ENCODE measurements at regions not wholly inside any gene's neighbourhood (a gene's known extent, or its start where the extent isn't known, plus 50 kb on each side); places are given as distances from the start of the nearest gene placed in this dataset.

DNA sequence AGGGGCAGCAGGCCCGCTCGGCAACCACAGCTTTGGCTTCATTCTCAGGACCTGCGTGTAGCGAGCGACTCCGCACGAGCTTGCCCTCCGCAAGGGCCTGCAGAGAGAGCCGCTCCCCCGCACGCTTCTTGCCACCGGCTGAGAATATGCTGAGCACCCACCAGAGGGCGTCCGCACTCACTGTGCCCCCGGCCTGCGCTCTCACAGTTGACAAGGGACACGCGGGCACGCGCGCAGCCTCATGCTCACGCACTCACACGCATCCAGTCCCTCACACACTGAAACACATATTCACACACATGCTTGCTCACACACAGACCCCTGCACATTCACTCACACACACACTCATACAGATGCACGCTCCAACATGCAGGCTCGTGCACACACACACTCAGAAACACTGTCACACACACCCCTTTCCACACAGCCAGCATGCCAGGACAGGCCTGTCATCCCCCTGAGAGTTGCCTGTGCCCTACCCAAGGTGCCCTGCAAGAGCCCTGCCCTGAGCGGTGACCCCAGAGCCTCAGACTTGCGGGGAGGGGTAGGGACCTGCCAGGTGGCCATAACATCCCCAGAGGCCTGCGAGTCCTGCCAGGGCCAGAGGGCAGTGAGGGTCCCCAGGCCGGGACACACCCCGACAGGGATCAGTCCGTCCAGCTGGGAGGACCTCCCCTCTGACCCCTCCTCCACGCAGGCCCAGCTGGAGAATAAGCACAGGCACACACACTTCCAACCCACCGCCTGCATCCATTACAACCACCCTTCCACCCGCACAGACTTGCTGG, 174.1 kb downstream of the BMP7 start:
- TF ChIP-seq EZH2phosphoT487 (IDR thresholded peaks at IDR 0.05; ENCODE audit: borderline replicate concordance) (no peak), POLR2AphosphoS5 (IDR thresholded peaks at IDR 0.05; ENCODE audit: low read depth, low read length) (no peak), JUND (IDR thresholded peaks at IDR 0.05) (no peak), MAX (IDR thresholded peaks at IDR 0.05) (peak; percentile 80), POLR2A (IDR thresholded peaks at IDR 0.05; ENCODE audit: borderline replicate concordance, extremely low read depth, insufficient read depth, insufficient read length) (no peak), EZH2 (IDR thresholded peaks at IDR 0.05) (no peak), RAD21 (IDR thresholded peaks at IDR 0.05; ENCODE audit: low read depth) (peak; percentile 86), TCF7L2 (IDR thresholded peaks at IDR 0.05; ENCODE audit: borderline replicate concordance, extremely low read depth, insufficient read depth, insufficient read length) (peak; percentile 19)
- TF ChIP-seq, protein P1, sequence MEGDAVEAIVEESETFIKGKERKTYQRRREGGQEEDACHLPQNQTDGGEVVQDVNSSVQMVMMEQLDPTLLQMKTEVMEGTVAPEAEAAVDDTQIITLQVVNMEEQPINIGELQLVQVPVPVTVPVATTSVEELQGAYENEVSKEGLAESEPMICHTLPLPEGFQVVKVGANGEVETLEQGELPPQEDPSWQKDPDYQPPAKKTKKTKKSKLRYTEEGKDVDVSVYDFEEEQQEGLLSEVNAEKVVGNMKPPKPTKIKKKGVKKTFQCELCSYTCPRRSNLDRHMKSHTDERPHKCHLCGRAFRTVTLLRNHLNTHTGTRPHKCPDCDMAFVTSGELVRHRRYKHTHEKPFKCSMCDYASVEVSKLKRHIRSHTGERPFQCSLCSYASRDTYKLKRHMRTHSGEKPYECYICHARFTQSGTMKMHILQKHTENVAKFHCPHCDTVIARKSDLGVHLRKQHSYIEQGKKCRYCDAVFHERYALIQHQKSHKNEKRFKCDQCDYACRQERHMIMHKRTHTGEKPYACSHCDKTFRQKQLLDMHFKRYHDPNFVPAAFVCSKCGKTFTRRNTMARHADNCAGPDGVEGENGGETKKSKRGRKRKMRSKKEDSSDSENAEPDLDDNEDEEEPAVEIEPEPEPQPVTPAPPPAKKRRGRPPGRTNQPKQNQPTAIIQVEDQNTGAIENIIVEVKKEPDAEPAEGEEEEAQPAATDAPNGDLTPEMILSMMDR (IDR thresholded peaks at IDR 0.05 in 2 of 3, conservative IDR thresholded peaks at IDR 0.05 in 1 of 3; ENCODE audit: borderline replicate concordance in 1 of 3, insufficient read depth in 1 of 3, low read depth in 2 of 3, low read length in 2 of 3): peak; percentile 78 to 86 (median 85)
